Astrocyte of the cerebellum (primary cell): ENCODE measurements at regions not wholly inside any gene's neighbourhood (a gene's known extent, or its start where the extent isn't known, plus 50 kb on each side); places are given as distances from the start of the nearest gene placed in this dataset.
"Not testable (repeated sequence)": the region's sequence is repeated elsewhere in the genome, so short reads cannot be mapped to it uniquely, and the experiment has no call there.

ENCODE experiments used
- DNase-seq: peaks from one replicate; pipeline ENCODE4 v3.0.0-alpha.2; 2011; ENCODE audit warnings: low read depth
- H3K4me3 ChIP-seq: 2 replicates; pipeline ENCODE4 v1.5.1; 2011; ENCODE audit warnings: mild to moderate bottlenecking, low read depth, low read length, moderate library complexity
- in situ Hi-C: cut with HindIII; loops from 2 replicates; pipeline ENCODE4 v1.10.0; 2017; ENCODE audit warnings: low sequenced_read_pairs
- TF ChIP-seq, protein P1 (sequence below): IDR thresholded peaks from 2 replicates; pipeline ENCODE4 v1.5.1; 2012; ENCODE audit warnings: low read length, low read depth, moderate library complexity, mild to moderate bottlenecking; ENCODE audit errors: missing control alignments

DNA sequence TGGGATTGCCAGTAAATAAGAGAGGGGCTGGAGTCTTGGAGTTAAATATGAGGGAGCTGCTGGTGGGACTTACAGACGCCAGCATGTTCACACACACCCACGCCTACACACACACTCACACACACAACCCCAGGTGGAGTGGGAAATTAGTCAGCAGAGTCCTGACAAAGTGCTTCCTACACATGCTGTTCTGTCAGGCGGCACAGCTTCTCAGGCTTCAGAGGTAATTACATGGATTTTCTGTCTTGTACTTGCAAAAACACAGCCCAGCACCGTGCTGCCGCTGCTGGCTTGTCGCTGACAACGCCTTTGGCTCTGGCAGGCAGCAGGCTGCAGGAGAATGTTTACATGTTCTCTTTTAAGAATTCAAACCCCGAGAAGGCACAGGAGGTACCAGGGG, 1186.3 kb upstream of the CELF4 start:
- H3K4me3 ChIP-seq, result no peak overlapping the region
- in situ Hi-C loops, result no loop called here
- DNase-seq, result no peak
- TF ChIP-seq, protein P1, sequence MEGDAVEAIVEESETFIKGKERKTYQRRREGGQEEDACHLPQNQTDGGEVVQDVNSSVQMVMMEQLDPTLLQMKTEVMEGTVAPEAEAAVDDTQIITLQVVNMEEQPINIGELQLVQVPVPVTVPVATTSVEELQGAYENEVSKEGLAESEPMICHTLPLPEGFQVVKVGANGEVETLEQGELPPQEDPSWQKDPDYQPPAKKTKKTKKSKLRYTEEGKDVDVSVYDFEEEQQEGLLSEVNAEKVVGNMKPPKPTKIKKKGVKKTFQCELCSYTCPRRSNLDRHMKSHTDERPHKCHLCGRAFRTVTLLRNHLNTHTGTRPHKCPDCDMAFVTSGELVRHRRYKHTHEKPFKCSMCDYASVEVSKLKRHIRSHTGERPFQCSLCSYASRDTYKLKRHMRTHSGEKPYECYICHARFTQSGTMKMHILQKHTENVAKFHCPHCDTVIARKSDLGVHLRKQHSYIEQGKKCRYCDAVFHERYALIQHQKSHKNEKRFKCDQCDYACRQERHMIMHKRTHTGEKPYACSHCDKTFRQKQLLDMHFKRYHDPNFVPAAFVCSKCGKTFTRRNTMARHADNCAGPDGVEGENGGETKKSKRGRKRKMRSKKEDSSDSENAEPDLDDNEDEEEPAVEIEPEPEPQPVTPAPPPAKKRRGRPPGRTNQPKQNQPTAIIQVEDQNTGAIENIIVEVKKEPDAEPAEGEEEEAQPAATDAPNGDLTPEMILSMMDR, result no peak

DNA sequence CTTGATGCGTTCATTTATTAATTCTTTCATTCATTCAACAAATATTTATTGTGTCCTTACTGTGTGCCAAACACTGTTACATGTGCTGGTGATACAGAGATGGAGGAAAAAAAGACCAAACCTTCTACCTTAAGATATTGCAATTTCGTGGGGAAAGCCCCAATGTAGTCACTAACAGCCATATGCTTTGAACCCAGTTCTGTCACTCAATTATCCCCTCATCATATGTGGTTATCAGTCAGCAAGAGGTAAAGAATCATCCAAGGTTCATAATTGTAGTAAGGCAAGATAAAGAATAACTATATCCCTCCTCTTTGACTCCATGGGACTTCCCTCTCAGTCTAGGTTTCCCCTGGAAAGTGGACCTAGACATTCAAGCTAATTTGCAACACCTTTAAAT, 1185.6 kb upstream of the CELF4 start:
- H3K4me3 ChIP-seq, result no peak overlapping the region
- DNase-seq, result no peak
- in situ Hi-C loops, result no loop called here
- TF ChIP-seq, protein P1, result no peak

DNA sequence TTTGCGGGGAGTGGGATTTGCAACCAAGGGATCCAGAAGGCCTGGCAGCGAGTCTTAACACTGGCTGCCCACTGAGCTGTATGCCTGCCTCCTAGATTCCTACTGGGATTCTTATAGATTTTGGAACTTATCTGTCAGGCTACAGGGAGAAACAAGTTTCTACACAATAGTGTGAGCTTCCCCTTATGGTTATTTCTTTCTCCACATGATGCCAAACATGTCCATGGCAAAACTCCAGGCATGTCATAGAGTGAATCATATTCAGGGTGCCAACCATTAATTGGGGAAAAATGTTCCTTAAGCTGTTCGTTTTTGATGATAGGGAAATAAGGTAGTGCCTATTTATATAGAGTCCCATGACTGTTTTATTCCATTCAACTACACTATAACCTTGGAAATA, 1185.2 kb upstream of the CELF4 start:
- no peak for DNase-seq
- in situ Hi-C loops, result no loop called here
- TF ChIP-seq, protein P1, result no peak
- no peak overlapping the region for H3K4me3 ChIP-seq

DNA sequence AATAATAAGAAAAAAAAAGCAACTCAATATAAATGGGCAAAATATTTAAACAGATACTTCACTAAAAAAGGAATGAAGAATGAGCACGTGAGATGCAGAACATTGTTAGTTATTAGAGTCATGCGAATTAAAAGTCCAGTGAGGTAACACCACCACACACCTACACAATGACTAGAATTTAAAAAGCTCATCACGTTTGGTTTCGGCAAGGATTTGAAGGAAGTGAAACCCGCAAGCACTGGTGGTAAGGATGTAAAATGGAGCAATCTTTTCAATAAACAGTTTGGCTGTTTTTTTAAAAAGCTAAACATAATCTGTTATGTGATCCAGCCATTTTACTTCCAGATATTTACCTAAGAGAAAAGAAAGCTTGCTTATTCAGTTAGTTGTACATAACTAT, 1181.6 kb upstream of the CELF4 start:
- H3K4me3 ChIP-seq, result no peak overlapping the region
- in situ Hi-C loops, result no loop called here
- no peak for DNase-seq
- TF ChIP-seq, protein P1, result no peak

DNA sequence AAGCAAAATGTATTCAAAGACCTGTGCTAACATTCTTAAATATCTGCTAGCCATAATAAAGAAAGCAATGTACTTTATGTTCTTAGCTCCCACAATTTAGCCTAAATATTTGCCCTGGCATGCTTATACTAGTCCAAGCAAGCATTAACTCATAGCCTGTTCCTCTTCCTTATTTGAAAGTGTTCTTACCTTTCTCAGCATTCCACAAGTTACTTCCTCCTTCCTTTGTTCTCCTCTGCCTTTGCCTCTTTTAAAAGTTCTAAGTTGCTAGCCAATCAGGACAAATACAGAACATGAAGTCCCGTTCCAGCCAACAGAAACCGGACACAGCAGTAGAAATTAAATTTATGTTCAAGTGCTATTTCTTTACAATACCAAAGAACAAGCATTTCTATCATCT, 1154.6 kb upstream of the CELF4 start:
- in situ Hi-C loops, DNase-seq, H3K4me3 ChIP-seq: not testable (repeated sequence)

DNA sequence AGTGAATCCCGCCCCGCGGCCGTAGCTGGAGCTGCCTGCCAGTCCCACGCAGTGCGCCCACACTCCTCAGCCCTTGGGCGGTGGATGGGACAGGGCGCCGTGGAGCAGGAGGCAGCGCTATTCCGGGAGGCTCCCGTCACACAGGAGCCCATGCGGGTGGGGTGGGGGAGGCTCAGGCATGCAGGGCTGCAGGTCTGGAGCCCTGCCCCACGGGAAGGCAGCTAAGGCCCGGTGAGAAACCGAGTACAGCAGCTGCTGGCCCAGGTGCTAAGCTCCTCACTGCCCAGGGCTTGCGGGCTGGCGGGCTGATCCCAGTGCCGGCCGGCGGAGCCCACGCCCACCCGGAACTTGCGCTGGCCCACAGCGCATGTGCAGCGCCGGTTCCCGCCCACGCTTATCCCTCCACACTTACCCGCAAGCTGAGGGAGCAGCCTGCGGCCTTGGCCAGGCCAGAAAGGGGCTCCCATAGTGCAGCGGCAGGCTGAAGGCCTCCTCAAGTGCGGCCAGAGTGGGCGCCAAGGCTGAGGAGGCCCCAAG, 1152.8 kb upstream of the CELF4 start:
- no peak overlapping the region for H3K4me3 ChIP-seq
- in situ Hi-C loops, result no loop called here
- DNase-seq, result no peak
- TF ChIP-seq, protein P1, result no peak

DNA sequence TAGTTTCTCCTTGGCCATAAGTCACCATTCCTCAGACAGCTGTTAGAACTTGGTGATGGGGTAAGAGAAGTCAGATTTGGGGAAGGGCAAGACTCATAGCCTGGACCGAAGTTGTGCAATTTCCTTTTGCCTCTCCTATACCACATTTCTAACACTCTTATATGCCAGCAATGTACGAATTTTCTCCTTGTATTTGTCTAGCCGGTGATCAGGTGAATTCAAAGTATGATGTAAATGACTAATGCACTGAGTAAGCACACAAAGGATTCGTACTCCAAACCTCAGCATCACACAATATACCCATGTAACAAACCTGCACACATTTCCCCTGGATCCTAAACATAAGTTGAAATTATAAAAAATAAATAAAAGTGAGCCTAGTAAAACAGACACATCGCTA, 1143.5 kb upstream of the CELF4 start:
- in situ Hi-C loops, result no loop called here
- DNase-seq, result no peak
- TF ChIP-seq, protein P1, result no peak
- H3K4me3 ChIP-seq, result no peak overlapping the region
